ENCODE measurements at regions not wholly inside any gene's neighbourhood (a gene's known extent, or its start where the extent isn't known, plus 50 kb on each side); places are given as distances from the start of the nearest gene placed in this dataset.
"Not testable (repeated sequence)": the region's sequence is repeated elsewhere in the genome, so short reads cannot be mapped to it uniquely, and the experiment has no call there.

DNA sequence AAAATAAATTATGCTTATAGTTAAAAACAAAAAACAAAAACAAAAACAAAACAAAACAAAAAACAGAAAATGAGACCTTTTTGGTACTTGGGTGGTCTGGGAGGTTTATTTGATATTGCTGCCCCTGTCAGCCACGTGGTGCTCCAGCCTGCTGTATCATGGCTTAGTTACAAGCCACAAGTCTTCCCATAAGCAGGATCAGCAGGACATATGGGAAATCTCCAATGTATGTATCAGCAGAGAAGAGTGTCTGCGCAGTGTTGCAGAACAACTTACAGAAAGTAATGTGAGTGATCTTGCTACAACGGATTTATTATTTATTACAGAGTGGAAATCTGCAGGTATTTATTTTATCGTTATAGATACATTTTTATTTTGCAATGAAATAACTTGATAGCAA lies 423.0 kb upstream of the TMPRSS15 start:
- DNase-seq (ENCODE audit: low read depth) = no peak

DNA sequence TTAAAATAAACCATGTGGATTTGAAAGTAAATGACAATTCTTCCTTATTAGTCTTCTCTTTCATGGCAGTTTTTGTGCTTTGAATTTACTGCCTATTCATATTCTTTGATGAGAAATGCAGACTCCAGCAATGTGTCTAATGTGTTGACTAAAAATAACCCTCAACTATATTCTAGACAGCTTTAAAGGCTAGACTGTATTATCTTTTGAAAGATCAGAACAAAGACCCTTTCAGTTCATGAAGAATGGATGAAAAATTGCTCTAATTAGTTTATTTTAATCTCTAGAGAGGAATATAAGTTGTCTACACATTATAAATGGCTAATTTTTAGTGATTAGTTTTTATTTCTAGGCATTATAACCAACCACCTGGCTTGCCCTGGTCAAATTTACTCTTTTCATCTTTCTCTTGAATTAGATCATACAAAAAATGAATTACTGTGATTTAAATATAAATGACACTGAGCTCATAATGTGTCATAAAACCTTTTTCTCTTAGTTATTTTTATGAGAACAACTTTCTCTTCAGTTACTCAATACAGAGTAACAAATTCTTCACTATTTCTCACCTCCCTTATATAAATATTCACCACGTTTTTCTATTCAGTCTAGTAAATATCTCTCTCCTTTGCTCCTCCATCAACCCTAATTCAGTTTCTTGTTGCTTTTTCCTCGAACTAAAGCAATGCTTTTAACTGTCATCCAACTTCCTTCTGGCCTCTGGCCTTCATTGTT lies 428.5 kb upstream of the TMPRSS15 start:
- no peak for DNase-seq (ENCODE audit: low read depth)

DNA sequence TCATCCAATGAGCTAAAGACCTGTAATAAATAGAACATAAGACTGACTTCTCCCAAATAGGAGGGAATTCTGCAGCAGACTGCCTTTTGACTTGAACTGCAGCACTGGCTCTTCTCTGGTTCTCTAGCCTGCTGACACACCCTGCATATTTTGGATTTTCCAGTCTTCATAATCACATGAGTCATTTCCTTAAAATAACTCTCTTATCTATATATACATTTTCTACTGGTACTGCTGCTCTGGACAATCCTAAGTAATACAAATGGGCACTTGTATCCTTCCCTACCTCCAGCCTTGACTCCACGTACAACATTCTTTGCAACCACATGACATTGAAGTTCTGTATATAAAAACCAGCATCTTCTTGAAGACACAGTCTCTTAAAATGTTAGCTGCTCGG lies 429.4 kb upstream of the TMPRSS15 start:
- DNase-seq (ENCODE audit: low read depth) = peak; percentile 74

DNA sequence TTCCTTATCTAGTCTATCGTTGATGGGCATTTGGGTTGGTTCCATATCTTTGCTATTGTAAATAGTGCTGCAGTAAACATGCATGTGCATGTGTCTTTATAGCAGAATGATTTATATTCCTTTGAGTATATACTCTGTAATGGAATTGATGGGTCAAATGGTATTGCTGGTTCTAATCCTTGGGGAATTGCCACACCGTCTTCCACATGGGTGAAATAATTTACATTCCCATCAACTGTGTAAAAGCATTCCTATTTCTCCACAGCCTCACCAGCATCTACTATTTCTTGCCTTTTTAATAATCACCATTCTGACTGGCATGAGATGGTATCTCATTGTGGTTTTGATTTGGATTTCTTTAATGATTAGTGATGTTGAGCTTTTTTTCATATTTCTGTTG lies 430.5 kb upstream of the TMPRSS15 start:
- not testable (repeated sequence) for DNase-seq (ENCODE audit: low read depth)

DNA sequence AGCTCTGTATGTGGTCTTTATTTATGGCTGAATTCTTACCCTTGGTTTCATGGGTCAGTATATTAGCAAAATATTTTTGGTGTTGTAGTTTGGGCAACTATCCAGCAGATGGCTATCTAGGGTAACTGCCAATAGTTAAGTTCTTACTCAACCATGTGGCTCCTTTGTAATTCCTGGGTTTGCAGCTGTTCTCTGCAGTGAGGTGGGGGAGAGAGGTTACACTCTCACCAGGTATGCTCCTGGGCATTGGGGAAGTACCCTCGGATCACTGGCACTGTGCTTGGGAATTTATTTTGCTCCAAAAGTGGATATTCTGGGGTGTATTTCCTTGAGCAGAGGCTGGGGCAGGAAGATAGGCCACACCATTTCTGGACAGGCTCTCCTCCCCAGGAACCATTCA lies 436.7 kb upstream of the TMPRSS15 start:
- DNase-seq (ENCODE audit: low read depth) = peak; percentile 9

DNA sequence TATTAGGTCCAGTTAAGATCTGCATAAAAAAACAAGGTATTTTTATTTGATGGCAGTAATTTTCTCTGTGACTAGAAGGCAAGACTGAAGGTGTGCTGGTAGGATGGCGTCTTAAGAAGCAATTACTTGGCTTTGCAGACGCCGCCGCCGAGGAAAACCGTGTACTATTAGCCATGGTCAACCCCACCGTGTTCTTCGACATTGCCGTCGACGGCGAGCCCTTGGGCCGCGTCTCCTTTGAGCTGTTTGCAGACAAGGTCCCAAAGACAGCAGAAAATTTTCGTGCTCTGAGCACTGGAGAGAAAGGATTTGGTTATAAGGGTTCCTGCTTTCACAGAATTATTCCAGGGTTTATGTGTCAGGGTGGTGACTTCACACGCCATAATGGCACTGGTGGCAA lies 454.0 kb upstream of the TMPRSS15 start:
- not testable (repeated sequence) for DNase-seq (ENCODE audit: low read depth)

DNA sequence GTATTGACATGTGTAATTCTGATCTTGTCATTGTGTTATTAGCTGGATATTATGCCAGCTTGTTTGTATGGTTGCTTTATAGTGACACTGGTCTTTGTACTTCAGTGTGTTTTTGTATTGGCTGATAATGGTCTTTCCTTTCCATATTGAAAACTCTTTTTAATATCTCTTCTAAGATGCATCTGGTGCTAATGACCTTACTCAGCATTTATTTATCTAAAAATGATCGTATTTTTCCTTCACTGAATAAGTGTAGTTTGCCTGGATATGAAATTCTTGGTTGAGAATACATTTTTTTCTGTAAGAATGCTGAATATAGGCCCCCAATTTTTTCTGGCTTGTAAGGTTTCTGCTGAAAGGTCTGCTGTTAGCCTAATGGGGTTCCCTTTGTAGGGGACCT lies 465.5 kb upstream of the TMPRSS15 start:
- no peak for DNase-seq (ENCODE audit: low read depth)

DNA sequence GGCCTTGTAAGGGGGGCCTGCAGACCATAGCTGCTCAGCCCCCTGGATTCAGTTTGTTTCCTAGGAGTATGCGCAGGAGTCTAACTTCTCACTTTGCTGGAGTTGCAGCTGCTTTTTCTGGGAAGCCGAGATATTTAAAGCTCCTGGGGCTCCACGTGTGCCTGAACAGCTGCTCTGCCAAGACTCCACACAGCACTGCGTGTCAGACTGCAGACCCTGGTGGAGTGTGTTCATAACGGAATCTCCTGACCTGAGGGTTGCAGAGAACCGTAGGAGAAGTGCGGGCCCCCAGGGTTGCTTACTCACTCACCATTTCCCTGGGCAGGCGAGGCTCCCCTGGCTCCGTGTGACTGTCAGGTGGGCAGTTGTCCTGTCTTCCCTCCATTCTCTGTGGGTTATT lies 474.3 kb upstream of the TMPRSS15 start:
- no peak for DNase-seq (ENCODE audit: low read depth)

DNA sequence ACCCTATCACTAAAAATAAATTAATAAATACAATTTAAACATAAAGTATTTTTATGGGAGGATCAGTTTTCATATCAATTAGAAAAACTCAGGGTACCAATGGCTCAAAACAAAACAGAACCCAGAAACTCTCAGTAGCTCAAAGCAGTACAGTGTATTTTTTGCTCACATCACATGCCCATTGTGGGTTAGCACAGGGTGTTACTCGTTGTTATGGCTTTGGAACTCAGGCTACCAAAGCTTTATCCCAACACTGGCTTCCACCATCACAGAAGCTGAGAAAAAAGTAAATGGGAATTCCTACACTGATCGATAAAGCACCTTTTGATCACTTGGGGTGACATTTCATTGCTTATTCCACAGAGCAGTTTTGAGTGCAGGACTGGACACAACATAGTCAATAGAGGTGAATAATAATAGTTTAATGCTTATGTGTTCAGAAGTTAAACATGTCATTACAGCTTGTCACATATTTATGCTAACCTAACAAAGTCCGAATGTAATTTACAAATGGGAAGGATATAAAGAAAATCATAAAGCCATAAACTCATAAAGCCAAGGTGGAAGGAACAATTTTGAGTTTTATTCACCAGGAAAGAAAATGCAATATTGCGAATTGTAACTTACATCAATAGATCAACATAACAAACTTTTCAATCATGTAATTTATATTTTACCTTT lies 484.5 kb upstream of the TMPRSS15 start:
- no peak for DNase-seq (ENCODE audit: low read depth)

DNA sequence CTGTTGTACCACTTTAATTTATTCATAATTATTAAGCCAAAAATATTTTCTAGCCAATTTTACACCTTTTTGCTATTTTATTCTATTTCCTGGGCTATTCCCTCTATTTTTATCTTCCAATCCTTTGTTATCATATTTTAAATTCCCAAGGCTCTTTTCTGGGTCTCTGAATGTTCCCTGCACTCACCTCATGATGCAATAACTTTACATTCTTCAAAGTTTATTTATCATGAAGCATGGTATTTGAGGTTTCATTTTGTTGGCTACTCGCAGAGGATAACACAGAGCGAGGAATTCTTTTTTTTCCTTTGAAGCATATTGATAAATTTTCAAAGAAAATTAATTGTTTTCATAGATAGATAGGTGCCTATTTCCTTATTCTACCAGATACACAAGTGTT lies 489.8 kb upstream of the TMPRSS15 start:
- no peak for DNase-seq (ENCODE audit: low read depth)

DNA sequence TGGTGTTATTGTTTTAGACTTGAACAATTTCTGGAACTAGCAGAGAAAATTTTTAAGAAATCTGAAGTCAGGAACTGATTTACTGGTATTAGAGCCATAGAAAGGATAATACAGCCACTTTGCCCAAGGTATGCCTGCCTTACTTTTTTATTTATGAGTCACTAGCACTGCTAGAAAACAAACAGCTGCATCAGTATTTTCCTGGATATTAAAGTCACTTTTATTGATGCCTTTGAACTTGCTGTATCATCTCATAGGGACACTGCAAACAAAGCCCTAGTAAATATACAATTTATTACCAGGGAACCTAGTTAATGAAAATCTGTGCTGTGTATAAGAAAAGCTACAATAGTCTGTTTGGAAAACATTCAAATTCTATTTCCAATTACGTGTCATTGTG lies 490.8 kb upstream of the TMPRSS15 start:
- DNase-seq (ENCODE audit: low read depth) = no peak

DNA sequence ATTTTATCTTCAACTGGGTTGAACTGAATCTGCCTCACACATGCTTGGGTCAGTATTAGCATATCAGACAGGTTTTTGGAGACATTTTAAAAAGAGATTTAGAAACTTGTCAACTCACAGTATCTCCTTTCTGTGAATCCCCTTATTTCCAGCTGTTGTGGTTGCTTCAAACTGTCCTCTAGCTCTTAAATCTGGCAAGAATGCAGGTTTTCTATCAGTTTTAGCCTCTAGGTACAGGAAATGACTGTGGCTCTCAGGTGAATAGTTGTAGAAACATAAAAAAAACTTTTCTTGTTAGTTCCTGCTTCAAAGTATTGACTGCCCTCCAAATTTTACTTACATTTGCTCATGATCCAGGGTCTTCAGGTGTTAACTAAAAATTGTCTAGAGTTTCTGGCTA lies 495.7 kb upstream of the TMPRSS15 start:
- no peak for DNase-seq (ENCODE audit: low read depth)

DNA sequence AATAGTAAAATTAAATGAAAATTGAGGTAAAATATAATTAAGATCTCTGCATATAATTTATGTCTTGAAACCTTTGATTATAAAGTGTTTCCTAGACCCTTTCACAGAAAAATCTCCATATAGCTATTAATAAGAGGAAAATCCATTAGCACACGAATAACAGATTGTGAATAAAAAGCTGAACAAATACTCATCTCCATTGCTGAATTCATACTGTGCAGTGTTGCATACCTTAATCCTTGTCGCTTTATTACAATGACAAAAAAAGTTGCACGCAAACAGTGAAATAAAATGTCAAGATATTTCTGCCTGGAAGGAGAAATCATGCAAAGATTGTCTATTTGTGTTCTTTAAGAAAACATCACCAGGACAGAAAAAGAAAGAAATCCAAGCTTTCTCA lies 499.1 kb upstream of the TMPRSS15 start:
- DNase-seq (ENCODE audit: low read depth) = no peak

DNA sequence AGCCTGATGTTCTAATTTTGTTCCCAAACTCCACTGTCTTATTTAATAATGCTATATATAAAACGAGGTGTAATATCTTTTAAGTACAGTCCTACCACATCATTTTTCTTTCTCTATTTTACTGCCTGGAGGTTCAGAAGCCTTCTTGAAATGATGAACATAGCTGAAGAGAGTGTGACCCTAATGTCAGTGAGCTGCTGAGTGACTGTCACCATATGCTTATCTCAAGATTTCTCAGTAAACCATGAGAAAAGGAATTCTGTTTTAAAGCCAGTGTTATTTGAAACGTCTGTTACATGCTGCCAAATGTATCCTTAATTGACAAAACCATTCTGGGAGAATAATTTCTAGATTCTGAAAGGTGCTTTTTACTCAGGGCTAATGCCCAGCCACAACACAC lies 503.5 kb upstream of the TMPRSS15 start:
- no peak for DNase-seq (ENCODE audit: low read depth)

DNA sequence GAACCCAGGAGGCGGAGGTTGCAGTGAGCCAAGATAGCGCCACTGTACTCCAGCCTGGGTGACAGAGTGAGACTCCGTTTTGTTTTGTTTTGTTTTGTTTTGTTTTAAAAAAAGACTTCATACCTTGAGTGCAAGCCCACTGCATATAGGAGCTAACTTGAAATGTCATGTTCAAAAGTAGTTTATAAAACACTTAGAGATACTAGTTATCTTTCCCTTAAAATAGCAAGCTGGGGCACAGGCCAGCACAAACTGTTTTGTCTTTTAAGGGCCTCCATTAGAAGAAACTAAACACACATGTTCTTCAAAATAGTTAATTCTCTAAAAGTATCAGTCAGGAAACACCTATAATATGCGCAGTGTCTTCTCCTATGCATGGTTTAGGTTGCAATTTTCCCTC lies 505.1 kb upstream of the TMPRSS15 start:
- DNase-seq (ENCODE audit: low read depth) = no peak

DNA sequence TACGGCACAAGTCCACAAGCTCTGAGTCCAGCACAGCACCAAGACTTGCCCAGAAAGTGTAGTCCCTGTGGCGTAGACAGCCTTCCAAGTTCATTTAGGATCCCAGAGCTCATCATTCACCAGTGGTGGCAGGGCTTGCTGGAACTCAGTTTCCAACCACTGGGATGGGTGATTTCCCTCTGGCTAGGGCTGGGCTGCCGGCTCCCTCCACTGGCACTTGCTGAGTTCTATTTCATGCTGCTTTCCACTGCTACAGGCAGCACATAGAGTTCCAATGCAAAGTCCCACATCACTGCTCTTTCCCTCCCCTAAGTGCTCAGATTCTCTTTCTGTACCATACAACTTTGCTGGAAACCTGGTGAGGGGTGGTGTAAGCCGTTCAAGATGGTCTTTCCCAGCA lies 510.3 kb upstream of the TMPRSS15 start:
- no peak for DNase-seq (ENCODE audit: low read depth)

DNA sequence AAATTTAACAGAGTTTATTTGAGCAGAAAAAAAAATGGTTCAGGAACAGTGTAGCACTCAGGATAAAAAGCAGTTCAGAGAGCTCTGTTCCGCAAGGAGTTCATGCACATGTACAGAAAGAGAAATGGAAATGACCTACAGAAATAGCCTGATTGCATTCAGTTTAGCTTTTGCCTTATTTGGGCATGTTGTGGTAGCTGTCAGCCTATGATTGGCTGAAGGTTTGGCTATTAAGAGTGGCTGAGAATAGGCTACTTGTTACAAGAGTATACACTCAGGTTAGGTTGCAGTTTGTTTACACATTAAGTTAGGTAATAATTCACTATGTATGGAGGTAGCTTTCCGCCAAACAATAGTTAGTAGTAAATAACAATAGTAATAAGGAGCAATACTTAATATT lies 511.0 kb upstream of the TMPRSS15 start:
- no peak for DNase-seq (ENCODE audit: low read depth)

DNA sequence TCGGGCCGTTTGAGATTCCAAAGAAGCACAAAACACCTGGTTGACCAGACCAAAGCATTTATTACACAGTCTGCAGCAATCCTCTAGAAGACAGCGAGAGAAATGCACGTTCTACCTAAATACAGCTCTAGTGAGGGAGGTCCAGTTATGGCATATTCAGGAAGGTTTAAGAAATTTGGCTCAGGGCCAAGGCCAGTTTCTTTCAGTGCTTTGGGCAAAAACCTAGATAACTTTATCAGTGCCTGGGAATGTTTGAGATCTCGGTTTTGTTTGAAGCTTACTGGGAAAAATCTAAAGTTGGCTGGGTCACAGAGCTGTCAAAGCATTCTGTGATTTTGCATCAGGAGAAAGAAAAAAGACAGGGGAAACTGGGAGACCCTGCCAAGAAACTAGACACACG lies 514.0 kb upstream of the TMPRSS15 start:
- no peak for DNase-seq (ENCODE audit: low read depth)

DNA sequence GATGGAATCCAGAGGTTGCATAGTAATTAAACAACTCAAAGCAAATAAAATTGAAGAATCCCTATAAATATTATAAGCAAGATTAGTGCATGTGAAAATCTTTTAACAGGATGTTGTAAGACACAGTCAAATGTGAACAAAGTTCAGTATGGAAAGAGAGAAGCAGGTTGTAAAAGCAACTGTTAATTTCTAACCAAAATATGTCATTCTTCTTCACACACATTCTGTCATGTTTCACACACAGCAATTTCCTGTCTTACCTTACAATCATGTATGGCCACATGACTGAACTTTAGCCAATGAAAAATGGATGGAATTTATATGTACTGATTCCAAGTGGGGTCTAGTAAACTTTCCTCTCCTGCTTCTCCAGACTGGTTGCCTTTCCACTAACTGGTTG lies 527.7 kb upstream of the TMPRSS15 start:
- DNase-seq (ENCODE audit: low read depth) = no peak

DNA sequence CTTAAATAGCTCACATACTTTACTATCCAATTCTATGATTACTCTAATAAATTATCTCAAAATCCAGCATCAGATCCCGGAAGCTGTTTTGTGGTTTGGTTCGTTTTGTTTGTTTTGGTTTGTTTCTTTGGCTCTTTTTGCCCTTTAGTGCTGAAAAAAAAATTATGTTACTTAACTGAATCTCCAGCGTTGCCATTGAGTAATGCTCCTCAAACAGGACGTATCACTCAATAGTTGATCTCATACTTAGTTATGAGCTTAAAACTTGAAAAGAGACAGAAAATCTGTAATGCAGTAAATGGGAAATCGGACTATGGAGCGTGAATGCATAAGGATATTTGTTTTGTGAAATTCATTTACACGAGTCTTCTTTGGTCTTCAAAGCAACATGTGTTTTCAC lies 533.8 kb upstream of the TMPRSS15 start:
- no peak for DNase-seq (ENCODE audit: low read depth)

DNA sequence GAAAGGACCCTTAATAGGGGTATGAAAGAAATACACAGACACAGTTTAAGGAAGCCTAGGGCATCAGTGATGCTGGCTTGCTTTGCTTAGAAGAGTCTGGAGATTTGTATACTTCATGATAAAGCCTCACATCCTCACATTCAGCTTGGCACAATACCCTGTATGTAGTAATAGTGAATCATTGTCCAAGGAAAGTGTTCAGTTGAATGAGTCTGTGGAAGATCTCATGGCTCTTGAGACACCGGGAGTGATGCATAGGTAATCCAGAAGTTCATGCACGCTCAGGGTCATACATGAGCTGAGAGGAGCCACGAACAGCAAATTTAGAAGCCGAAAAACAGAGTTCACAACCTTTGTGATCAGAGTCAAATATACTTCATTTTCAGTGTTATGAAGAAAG lies 537.2 kb upstream of the TMPRSS15 start:
- DNase-seq (ENCODE audit: low read depth) = peak; percentile 14

DNA sequence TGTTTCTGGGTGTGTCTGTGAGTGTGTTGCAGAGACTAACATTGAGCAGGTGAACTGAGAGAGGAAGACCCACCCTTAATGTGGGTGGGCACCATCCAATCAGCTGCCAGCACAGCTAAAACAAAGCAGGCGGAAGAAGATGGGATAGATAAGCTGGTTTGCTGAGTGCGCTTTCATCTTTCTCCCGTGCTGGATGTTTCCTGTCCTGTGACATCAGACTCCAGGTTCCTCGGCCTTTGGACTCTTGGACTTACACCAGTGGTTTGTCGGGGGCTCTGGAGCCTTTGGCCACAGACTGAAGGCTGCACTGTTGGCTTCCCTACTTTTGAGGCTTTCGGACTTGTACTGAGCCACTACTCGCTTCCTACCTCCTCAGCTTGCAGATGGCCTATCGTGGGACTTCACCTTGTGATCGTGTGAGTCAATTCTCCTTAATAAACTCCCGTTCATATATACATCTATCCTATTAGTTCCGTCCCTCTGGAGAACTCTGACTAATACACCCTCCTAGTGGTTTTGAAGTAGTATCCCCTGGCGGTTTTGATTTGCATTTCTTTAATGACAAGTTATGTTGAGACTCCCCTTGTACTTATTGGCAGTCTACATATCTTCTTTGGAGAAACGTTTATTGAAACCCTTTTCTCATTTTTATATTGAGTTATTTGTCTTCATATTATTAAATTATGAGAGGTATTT lies 546.6 kb upstream of the TMPRSS15 start:
- DNase-seq (ENCODE audit: low read depth) = no peak

DNA sequence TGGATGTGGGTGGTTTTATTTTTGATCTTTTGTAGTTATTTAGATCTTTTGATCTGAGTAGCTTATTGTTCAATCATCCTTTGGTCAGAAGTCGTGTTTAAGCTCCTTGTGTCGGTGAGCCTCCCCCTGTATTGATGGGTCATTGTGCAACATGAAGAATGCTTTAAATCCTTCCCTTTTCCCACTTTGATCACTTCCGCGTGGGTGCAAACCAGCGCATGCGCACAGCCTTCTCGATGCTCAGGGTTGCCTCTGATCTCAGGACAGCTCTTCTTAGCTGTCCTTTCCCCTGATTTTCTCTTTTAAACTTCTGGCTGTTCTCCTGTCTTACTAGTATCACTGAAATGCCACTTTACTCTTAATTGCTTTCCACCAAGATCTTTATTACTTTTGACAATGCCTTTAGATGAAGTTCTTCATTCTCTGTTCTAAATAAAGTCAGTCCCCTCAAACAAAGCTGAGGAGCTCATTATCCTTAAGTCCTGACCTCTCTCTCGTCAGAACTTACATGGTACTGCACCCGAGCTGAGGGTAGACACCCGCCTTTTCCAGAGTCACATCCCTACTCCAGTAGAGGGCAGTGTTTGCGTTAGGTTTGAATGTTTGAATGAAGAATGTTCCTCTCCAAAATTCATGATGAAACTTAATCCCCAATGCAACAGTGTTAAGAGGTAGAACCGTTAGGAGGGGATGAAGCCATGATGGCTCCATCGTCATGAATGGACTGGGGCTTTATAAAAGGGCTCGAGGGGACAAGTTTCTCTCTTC lies 547.9 kb upstream of the TMPRSS15 start:
- peak; percentile 16 for DNase-seq (ENCODE audit: low read depth)
